ENCODE measurements at regions not wholly inside any gene's neighbourhood (a gene's known extent, or its start where the extent isn't known, plus 50 kb on each side); places are given as distances from the start of the nearest gene placed in this dataset.

DNA sequence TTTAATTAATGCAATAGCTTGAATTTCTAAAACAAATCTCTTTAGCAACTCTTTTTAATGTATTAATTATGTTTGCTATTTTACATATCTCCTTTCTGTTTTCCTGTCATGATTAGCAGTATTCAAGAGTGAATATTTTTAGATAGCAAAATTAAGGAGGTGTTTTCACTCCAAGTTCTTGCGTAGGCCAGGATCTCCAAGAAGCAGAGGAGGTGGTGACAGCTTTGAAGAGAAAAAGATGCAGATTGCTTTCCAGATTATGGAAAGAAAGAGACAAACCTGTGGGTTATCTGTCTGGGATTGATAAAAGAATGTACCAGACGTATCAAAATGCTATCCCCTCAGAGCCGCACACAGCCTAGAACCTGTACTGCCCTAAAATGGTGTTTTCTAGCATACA is 163.5 kb upstream of the FAM98A start (continued):
- TF ChIP-seq, protein P1, sequence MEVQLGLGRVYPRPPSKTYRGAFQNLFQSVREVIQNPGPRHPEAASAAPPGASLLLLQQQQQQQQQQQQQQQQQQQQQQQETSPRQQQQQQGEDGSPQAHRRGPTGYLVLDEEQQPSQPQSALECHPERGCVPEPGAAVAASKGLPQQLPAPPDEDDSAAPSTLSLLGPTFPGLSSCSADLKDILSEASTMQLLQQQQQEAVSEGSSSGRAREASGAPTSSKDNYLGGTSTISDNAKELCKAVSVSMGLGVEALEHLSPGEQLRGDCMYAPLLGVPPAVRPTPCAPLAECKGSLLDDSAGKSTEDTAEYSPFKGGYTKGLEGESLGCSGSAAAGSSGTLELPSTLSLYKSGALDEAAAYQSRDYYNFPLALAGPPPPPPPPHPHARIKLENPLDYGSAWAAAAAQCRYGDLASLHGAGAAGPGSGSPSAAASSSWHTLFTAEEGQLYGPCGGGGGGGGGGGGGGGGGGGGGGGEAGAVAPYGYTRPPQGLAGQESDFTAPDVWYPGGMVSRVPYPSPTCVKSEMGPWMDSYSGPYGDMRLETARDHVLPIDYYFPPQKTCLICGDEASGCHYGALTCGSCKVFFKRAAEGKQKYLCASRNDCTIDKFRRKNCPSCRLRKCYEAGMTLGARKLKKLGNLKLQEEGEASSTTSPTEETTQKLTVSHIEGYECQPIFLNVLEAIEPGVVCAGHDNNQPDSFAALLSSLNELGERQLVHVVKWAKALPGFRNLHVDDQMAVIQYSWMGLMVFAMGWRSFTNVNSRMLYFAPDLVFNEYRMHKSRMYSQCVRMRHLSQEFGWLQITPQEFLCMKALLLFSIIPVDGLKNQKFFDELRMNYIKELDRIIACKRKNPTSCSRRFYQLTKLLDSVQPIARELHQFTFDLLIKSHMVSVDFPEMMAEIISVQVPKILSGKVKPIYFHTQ (CRISPR knock-in tag; IDR thresholded peaks at IDR 0.05): no peak
- TF ChIP-seq NR1H2 (CRISPR knock-in tag; IDR thresholded peaks at IDR 0.05): no peak
- TF ChIP-seq, protein P2, sequence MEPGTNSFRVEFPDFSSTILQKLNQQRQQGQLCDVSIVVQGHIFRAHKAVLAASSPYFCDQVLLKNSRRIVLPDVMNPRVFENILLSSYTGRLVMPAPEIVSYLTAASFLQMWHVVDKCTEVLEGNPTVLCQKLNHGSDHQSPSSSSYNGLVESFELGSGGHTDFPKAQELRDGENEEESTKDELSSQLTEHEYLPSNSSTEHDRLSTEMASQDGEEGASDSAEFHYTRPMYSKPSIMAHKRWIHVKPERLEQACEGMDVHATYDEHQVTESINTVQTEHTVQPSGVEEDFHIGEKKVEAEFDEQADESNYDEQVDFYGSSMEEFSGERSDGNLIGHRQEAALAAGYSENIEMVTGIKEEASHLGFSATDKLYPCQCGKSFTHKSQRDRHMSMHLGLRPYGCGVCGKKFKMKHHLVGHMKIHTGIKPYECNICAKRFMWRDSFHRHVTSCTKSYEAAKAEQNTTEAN (CRISPR knock-in tag; IDR thresholded peaks at IDR 0.05): no peak
- TF ChIP-seq MYBL2 (CRISPR knock-in tag; IDR thresholded peaks at IDR 0.05): no peak
- TF ChIP-seq KAT7 (CRISPR knock-in tag; IDR thresholded peaks at IDR 0.05; ENCODE audit: borderline replicate concordance): no peak
- TF ChIP-seq, protein P3, sequence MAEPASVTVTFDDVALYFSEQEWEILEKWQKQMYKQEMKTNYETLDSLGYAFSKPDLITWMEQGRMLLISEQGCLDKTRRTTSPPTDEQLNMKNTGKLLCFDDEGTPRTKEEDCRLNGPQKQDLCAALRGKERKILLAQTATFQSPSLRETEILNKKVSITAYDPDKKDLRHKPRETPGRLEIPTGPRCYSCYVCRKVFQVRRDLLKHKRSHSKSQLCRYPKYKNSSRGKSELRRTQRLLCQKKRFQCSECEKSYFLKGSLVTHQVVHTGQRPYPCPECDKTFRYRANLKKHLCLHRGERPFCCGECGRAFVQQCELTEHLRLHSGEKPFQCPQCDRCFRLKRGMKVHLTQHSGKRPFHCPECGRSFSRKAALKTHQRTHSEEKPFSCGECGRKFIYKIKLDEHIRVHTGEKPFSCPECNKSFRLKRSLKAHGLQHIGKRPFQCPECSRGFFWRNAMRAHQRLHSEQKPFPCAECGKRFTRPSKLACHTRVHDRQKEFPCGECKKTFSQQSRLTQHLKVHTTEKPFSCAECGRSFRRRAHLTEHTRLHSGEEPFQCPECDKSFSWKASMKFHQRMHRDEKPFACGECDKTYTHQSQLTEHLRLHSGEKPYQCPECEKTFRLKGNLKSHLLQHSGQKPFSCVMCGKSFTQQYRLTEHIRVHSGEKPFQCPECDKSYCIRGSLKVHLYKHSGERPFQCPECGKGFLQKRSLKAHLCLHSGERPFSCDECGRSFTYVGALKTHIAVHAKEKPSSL (CRISPR knock-in tag; conservative IDR thresholded peaks at IDR 0.05): no peak
- TF ChIP-seq, protein P4, sequence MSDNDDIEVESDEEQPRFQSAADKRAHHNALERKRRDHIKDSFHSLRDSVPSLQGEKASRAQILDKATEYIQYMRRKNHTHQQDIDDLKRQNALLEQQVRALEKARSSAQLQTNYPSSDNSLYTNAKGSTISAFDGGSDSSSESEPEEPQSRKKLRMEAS (CRISPR knock-in tag; IDR thresholded peaks at IDR 0.05): no peak

DNA sequence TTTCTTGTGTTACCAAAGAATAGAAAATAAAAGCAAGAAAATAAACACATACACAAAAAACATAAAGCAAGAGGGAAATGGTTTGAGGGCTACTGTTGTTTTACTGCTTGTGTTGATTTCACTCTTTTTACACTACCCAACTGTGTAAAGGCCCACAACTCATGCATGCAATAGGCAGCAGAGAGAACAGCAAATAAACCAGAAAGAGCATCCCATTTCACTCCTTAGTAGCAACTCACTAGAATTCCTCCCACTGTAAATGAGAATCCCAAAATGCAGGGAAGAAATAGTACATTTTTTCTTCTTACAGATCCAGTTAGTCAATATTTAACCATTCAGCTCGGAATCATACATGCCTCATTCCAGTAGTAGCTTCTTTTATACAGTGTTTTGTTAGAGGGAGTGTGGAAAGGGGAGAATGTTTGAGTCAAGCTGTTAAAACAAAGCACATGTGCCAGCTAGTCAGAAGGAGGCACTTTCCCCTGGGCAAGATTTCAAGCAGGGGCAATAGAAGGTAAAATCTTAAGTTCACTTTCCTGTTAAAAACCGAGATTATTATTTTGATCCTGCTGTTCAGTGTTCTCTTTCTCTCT is 147.2 kb upstream of the FAM98A start:
- Mint-ChIP-seq H3K36me3 (peaks cover 13% of the 10 kb centered on the region), H3K4me1 (no peaks in the 10 kb centered on the region), H3K27me3 (ENCODE audit: low read depth) (no peaks in the 10 kb centered on the region), H3K27ac (no peak overlapping the region), H3K9me3 (peaks cover 31% of the 10 kb centered on the region), H3K4me3 (no peak overlapping the region)
- ChIA-PET POLR2A (no interaction called here), CTCF (no interaction called here)
- ATAC-seq (no peak), DNase-seq (ENCODE audit: low spot score) (no peak)
- TF ChIP-seq, protein P5, sequence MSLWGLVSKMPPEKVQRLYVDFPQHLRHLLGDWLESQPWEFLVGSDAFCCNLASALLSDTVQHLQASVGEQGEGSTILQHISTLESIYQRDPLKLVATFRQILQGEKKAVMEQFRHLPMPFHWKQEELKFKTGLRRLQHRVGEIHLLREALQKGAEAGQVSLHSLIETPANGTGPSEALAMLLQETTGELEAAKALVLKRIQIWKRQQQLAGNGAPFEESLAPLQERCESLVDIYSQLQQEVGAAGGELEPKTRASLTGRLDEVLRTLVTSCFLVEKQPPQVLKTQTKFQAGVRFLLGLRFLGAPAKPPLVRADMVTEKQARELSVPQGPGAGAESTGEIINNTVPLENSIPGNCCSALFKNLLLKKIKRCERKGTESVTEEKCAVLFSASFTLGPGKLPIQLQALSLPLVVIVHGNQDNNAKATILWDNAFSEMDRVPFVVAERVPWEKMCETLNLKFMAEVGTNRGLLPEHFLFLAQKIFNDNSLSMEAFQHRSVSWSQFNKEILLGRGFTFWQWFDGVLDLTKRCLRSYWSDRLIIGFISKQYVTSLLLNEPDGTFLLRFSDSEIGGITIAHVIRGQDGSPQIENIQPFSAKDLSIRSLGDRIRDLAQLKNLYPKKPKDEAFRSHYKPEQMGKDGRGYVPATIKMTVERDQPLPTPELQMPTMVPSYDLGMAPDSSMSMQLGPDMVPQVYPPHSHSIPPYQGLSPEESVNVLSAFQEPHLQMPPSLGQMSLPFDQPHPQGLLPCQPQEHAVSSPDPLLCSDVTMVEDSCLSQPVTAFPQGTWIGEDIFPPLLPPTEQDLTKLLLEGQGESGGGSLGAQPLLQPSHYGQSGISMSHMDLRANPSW (CRISPR knock-in tag; conservative IDR thresholded peaks at IDR 0.05; ENCODE audit: low read depth): no peak
- TF ChIP-seq GABPB1 (CRISPR knock-in tag; IDR thresholded peaks at IDR 0.05): no peak
- TF ChIP-seq SP1 (CRISPR knock-in tag; conservative IDR thresholded peaks at IDR 0.05): no peak
- no peak for TF ChIP-seq ZNF423 (CRISPR knock-in tag; IDR thresholded peaks at IDR 0.05)
- TF ChIP-seq, protein P6, sequence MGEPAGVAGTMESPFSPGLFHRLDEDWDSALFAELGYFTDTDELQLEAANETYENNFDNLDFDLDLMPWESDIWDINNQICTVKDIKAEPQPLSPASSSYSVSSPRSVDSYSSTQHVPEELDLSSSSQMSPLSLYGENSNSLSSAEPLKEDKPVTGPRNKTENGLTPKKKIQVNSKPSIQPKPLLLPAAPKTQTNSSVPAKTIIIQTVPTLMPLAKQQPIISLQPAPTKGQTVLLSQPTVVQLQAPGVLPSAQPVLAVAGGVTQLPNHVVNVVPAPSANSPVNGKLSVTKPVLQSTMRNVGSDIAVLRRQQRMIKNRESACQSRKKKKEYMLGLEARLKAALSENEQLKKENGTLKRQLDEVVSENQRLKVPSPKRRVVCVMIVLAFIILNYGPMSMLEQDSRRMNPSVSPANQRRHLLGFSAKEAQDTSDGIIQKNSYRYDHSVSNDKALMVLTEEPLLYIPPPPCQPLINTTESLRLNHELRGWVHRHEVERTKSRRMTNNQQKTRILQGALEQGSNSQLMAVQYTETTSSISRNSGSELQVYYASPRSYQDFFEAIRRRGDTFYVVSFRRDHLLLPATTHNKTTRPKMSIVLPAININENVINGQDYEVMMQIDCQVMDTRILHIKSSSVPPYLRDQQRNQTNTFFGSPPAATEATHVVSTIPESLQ (CRISPR knock-in tag; IDR thresholded peaks at IDR 0.05): no peak
- TF ChIP-seq CREM (CRISPR knock-in tag; IDR thresholded peaks at IDR 0.05): no peak
- no peak for TF ChIP-seq CREB1 (CRISPR knock-in tag; IDR thresholded peaks at IDR 0.05)
- TF ChIP-seq, protein P7, sequence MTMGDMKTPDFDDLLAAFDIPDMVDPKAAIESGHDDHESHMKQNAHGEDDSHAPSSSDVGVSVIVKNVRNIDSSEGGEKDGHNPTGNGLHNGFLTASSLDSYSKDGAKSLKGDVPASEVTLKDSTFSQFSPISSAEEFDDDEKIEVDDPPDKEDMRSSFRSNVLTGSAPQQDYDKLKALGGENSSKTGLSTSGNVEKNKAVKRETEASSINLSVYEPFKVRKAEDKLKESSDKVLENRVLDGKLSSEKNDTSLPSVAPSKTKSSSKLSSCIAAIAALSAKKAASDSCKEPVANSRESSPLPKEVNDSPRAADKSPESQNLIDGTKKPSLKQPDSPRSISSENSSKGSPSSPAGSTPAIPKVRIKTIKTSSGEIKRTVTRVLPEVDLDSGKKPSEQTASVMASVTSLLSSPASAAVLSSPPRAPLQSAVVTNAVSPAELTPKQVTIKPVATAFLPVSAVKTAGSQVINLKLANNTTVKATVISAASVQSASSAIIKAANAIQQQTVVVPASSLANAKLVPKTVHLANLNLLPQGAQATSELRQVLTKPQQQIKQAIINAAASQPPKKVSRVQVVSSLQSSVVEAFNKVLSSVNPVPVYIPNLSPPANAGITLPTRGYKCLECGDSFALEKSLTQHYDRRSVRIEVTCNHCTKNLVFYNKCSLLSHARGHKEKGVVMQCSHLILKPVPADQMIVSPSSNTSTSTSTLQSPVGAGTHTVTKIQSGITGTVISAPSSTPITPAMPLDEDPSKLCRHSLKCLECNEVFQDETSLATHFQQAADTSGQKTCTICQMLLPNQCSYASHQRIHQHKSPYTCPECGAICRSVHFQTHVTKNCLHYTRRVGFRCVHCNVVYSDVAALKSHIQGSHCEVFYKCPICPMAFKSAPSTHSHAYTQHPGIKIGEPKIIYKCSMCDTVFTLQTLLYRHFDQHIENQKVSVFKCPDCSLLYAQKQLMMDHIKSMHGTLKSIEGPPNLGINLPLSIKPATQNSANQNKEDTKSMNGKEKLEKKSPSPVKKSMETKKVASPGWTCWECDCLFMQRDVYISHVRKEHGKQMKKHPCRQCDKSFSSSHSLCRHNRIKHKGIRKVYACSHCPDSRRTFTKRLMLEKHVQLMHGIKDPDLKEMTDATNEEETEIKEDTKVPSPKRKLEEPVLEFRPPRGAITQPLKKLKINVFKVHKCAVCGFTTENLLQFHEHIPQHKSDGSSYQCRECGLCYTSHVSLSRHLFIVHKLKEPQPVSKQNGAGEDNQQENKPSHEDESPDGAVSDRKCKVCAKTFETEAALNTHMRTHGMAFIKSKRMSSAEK (CRISPR knock-in tag; IDR thresholded peaks at IDR 0.05; ENCODE audit: borderline replicate concordance): no peak
- TF ChIP-seq, protein P8, sequence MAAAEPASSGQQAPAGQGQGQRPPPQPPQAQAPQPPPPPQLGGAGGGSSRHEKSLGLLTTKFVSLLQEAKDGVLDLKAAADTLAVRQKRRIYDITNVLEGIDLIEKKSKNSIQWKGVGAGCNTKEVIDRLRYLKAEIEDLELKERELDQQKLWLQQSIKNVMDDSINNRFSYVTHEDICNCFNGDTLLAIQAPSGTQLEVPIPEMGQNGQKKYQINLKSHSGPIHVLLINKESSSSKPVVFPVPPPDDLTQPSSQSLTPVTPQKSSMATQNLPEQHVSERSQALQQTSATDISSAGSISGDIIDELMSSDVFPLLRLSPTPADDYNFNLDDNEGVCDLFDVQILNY (CRISPR knock-in tag; IDR thresholded peaks at IDR 0.05): no peak

Measured in WTC11 (cell line).